ENCODE measurements at regions not wholly inside any gene's neighbourhood (a gene's known extent, or its start where the extent isn't known, plus 50 kb on each side); places are given as distances from the start of the nearest gene placed in this dataset.
A peak's percentile ranks its signal among the peaks of the same experiment; 100 is the strongest.
"Not testable (repeated sequence)": the region's sequence is repeated elsewhere in the genome, so short reads cannot be mapped to it uniquely, and the experiment has no call there.

GRCh38 chr3:75445234-75445633 lies 218.9 kb upstream of the FRG2C start:
- H3K4me1 ChIP-seq (ENCODE audit: control insufficient read depth, insufficient read depth, low read length); CTCF ChIA-PET; H3K9me3 ChIP-seq (replicated peaks; ENCODE audit: control insufficient read depth, insufficient read depth, low read length); in situ Hi-C loops (cut with MboI); DNase-seq (ENCODE audit: low read depth, low spot score); RAD21 ChIA-PET (ENCODE audit: unreplicated experiment); H3K9ac ChIP-seq (ENCODE audit: control insufficient read depth, insufficient read depth, low read length); H3K27me3 ChIP-seq (replicated peaks in 1 of 2; ENCODE audit: control insufficient read depth in 2 of 2, insufficient read depth in 2 of 2, low read length in 1 of 2); H2AFZ ChIP-seq (ENCODE audit: control insufficient read depth, low read depth, low read length); FAIRE-seq; POLR2A ChIA-PET; H3K36me3 ChIP-seq (ENCODE audit: control insufficient read depth in 2 of 2, insufficient read depth in 2 of 2, low read length in 1 of 2); H3K79me2 ChIP-seq (ENCODE audit: control insufficient read depth, insufficient read depth, low read length); H3K27ac ChIP-seq (ENCODE audit: control insufficient read depth, insufficient read depth); intact Hi-C loops (cut with micrococcal nuclease; ENCODE audit: unreplicated experiment); H3K4me2 ChIP-seq (ENCODE audit: control insufficient read depth, insufficient read depth); H3K4me3 ChIP-seq; SMC1A ChIA-PET (ENCODE audit: uncharacterized antibody, unreplicated experiment); H4K20me1 ChIP-seq (ENCODE audit: control insufficient read depth, insufficient read depth); ATAC-seq; BruUV-seq (replicated peaks): not testable (repeated sequence)
- 20% methylated on average over 6 of the region's 6 CpGs for WGBS (ENCODE audit: insufficient coverage, insufficient replicate concordance, low lambda C conversion rate, missing lambda C conversion rate)
- TF ChIP-seq BHLHE40 (IDR thresholded peaks at IDR 0.05; ENCODE audit: borderline replicate concordance in 1 of 2, low read depth in 2 of 2, low read length in 1 of 2): peak in 1 of 2 experiments; percentile 30; a peak in 2 of 4 replicates

- BruUV-seq (replicated peaks); DNase-seq (ENCODE audit: low read depth, low spot score); H3K9me3 ChIP-seq (replicated peaks; ENCODE audit: control insufficient read depth, insufficient read depth, low read length); CTCF ChIA-PET; ATAC-seq; FAIRE-seq; H3K9ac ChIP-seq (ENCODE audit: control insufficient read depth, insufficient read depth, low read length); H3K27ac ChIP-seq (ENCODE audit: control insufficient read depth, insufficient read depth); POLR2A ChIA-PET; H3K36me3 ChIP-seq (ENCODE audit: control insufficient read depth in 2 of 2, insufficient read depth in 2 of 2, low read length in 1 of 2); SMC1A ChIA-PET (ENCODE audit: uncharacterized antibody, unreplicated experiment); H2AFZ ChIP-seq (ENCODE audit: control insufficient read depth, low read depth, low read length); H4K20me1 ChIP-seq (ENCODE audit: control insufficient read depth, insufficient read depth); RAD21 ChIA-PET (ENCODE audit: unreplicated experiment); H3K27me3 ChIP-seq (replicated peaks in 1 of 2; ENCODE audit: control insufficient read depth in 2 of 2, insufficient read depth in 2 of 2, low read length in 1 of 2); H3K4me1 ChIP-seq (ENCODE audit: control insufficient read depth, insufficient read depth, low read length); H3K4me3 ChIP-seq; H3K79me2 ChIP-seq (ENCODE audit: control insufficient read depth, insufficient read depth, low read length); in situ Hi-C loops (cut with MboI); intact Hi-C loops (cut with micrococcal nuclease; ENCODE audit: unreplicated experiment); H3K4me2 ChIP-seq (ENCODE audit: control insufficient read depth, insufficient read depth): not testable (repeated sequence)
- 60% methylated on average over 11 of the region's 11 CpGs for WGBS (ENCODE audit: insufficient coverage, insufficient replicate concordance, low lambda C conversion rate, missing lambda C conversion rate)
Observed at GRCh38 chr3:75446948-75447347, 217.2 kb upstream of the FRG2C start.

GRCh38 chr3:75453328-75453727 lies 210.8 kb upstream of the FRG2C start:
- ATAC-seq; H3K27ac ChIP-seq (ENCODE audit: control insufficient read depth, insufficient read depth); FAIRE-seq; intact Hi-C loops (cut with micrococcal nuclease; ENCODE audit: unreplicated experiment); H3K27me3 ChIP-seq (replicated peaks in 1 of 2; ENCODE audit: control insufficient read depth in 2 of 2, insufficient read depth in 2 of 2, low read length in 1 of 2); SMC1A ChIA-PET (ENCODE audit: uncharacterized antibody, unreplicated experiment); H2AFZ ChIP-seq (ENCODE audit: control insufficient read depth, low read depth, low read length); BruUV-seq (replicated peaks); POLR2A ChIA-PET; H3K79me2 ChIP-seq (ENCODE audit: control insufficient read depth, insufficient read depth, low read length); H3K9me3 ChIP-seq (replicated peaks; ENCODE audit: control insufficient read depth, insufficient read depth, low read length); H3K4me3 ChIP-seq; in situ Hi-C loops (cut with MboI); H3K4me1 ChIP-seq (ENCODE audit: control insufficient read depth, insufficient read depth, low read length); RAD21 ChIA-PET (ENCODE audit: unreplicated experiment); H3K4me2 ChIP-seq (ENCODE audit: control insufficient read depth, insufficient read depth); H3K36me3 ChIP-seq (ENCODE audit: control insufficient read depth in 2 of 2, insufficient read depth in 2 of 2, low read length in 1 of 2); DNase-seq (ENCODE audit: low read depth, low spot score); H3K9ac ChIP-seq (ENCODE audit: control insufficient read depth, insufficient read depth, low read length); H4K20me1 ChIP-seq (ENCODE audit: control insufficient read depth, insufficient read depth): not testable (repeated sequence)
- CTCF ChIA-PET: interaction anchor here (0.6 kb wide), 1 partner anchor 787 kb away, joined by 3 read pairs; no protein-coding TSS in a partner anchor
- WGBS (ENCODE audit: insufficient coverage, insufficient replicate concordance, low lambda C conversion rate, missing lambda C conversion rate): 46% methylated on average over 11 of the region's 11 CpGs

GRCh38 chr3:75453839-75454238 lies 210.3 kb upstream of the FRG2C start:
- intact Hi-C loops (cut with micrococcal nuclease; ENCODE audit: unreplicated experiment); FAIRE-seq; RAD21 ChIA-PET (ENCODE audit: unreplicated experiment); in situ Hi-C loops (cut with MboI); H3K4me1 ChIP-seq (ENCODE audit: control insufficient read depth, insufficient read depth, low read length); H3K4me3 ChIP-seq; POLR2A ChIA-PET; H4K20me1 ChIP-seq (ENCODE audit: control insufficient read depth, insufficient read depth); H3K36me3 ChIP-seq (ENCODE audit: control insufficient read depth in 2 of 2, insufficient read depth in 2 of 2, low read length in 1 of 2); H3K27ac ChIP-seq (ENCODE audit: control insufficient read depth, insufficient read depth); SMC1A ChIA-PET (ENCODE audit: uncharacterized antibody, unreplicated experiment); H3K79me2 ChIP-seq (ENCODE audit: control insufficient read depth, insufficient read depth, low read length); BruUV-seq (replicated peaks); H3K9ac ChIP-seq (ENCODE audit: control insufficient read depth, insufficient read depth, low read length); H3K4me2 ChIP-seq (ENCODE audit: control insufficient read depth, insufficient read depth); H3K27me3 ChIP-seq (replicated peaks in 1 of 2; ENCODE audit: control insufficient read depth in 2 of 2, insufficient read depth in 2 of 2, low read length in 1 of 2); DNase-seq (ENCODE audit: low read depth, low spot score); CTCF ChIA-PET; ATAC-seq; H2AFZ ChIP-seq (ENCODE audit: control insufficient read depth, low read depth, low read length); H3K9me3 ChIP-seq (replicated peaks; ENCODE audit: control insufficient read depth, insufficient read depth, low read length): not testable (repeated sequence)
- WGBS (ENCODE audit: insufficient coverage, insufficient replicate concordance, low lambda C conversion rate, missing lambda C conversion rate): 0% methylated on average over 1 of the region's 1 CpG

Data from GM12878 (cell line).